Body of pancreas (tissue), 4 donors: ENCODE measurements at regions not wholly inside any gene's neighbourhood (a gene's known extent, or its start where the extent isn't known, plus 50 kb on each side); places are given as distances from the start of the nearest gene placed in this dataset.

Source experiments
- POLR2A ChIP-seq, 3 donors: fragments of 450-650 bp; IDR thresholded peaks; one replicate each; pipeline ENCODE4 v1.6.1; 2016; ENCODE audit warnings: antibody characterized with exemption in 3 of 3, mild to moderate bottlenecking in 2 of 3
- TF ChIP-seq, protein P1 (sequence below), 7 experiments: fragments of 450-650 bp in 4 of 7; fragments of 200-600 bp in 3 of 7; sonication (generic) in 3 of 7; IDR thresholded peaks; one replicate each; pipeline ENCODE4 v1.5.1; 2016 to 2019; ENCODE audit warnings: antibody characterized with exemption in 7 of 7

- TF ChIP-seq POLR2A (IDR thresholded peaks at IDR 0.05) = no peak
- TF ChIP-seq, protein P1, sequence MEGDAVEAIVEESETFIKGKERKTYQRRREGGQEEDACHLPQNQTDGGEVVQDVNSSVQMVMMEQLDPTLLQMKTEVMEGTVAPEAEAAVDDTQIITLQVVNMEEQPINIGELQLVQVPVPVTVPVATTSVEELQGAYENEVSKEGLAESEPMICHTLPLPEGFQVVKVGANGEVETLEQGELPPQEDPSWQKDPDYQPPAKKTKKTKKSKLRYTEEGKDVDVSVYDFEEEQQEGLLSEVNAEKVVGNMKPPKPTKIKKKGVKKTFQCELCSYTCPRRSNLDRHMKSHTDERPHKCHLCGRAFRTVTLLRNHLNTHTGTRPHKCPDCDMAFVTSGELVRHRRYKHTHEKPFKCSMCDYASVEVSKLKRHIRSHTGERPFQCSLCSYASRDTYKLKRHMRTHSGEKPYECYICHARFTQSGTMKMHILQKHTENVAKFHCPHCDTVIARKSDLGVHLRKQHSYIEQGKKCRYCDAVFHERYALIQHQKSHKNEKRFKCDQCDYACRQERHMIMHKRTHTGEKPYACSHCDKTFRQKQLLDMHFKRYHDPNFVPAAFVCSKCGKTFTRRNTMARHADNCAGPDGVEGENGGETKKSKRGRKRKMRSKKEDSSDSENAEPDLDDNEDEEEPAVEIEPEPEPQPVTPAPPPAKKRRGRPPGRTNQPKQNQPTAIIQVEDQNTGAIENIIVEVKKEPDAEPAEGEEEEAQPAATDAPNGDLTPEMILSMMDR (IDR thresholded peaks at IDR 0.05) = no peak
Measured at GRCh38 chr4:117678861-117679260, 355.4 kb upstream of the NDST3 start.
